Neural progenitor cell (in vitro differentiated cells): ENCODE measurements at regions not wholly inside any gene's neighbourhood (a gene's known extent, or its start where the extent isn't known, plus 50 kb on each side); places are given as distances from the start of the nearest gene placed in this dataset.

ENCODE experiments used
- CTCF ChIP-seq: fragments of 200-600 bp; sonication (generic); IDR thresholded peaks from 2 replicates; pipeline ENCODE4 v1.5.1; 2017; ENCODE audit warnings: antibody characterized with exemption, mild to moderate bottlenecking
- EZH2 ChIP-seq: fragments of 200-600 bp; sonication (generic); IDR thresholded peaks from 2 replicates; pipeline ENCODE4 v1.6.1; 2017; ENCODE audit warnings: antibody characterized with exemption, mild to moderate bottlenecking, moderate library complexity

GRCh38 chr4:116015062-116015461 is 901.6 kb upstream of the NDST4 start:
- TF ChIP-seq CTCF (no peak), EZH2 (no peak)
